Spleen (tissue), 11 donors: ENCODE measurements at regions not wholly inside any gene's neighbourhood (a gene's known extent, or its start where the extent isn't known, plus 50 kb on each side); places are given as distances from the start of the nearest gene placed in this dataset.
"Not testable (repeated sequence)": the region's sequence is repeated elsewhere in the genome, so short reads cannot be mapped to it uniquely, and the experiment has no call there.

Experiments used
- DNase-seq: peaks from one replicate; pipeline ENCODE4 v3.0.0-alpha.2; 2020
- H3K27ac ChIP-seq, 8 donors: fragments of 200-600 bp; sonication (generic) in 7 of 8; 1 replicate in 4 of 8; 2 replicates in 4 of 8; pipeline versions ENCODE4 v1.5.0 to v1.8.0; 2016 to 2021; ENCODE audit warnings: inconsistent platforms in 4 of 8, mild to moderate bottlenecking in 4 of 8, moderate library complexity in 1 of 8
- H3K27me3 ChIP-seq, 7 donors: fragments of 200-600 bp; sonication (generic) in 6 of 7; replicated peaks in 1 of 7; 1 replicate in 4 of 7; 2 replicates in 3 of 7; pipeline versions ENCODE4 v1.5.0 to v1.8.0; 2016 to 2021; ENCODE audit warnings: inconsistent platforms in 3 of 7, mild to moderate bottlenecking in 1 of 7
- H3K36me3 ChIP-seq, 6 donors: fragments of 200-600 bp; sonication (generic) in 5 of 6; 1 replicate in 4 of 6; 2 replicates in 2 of 6; pipeline versions ENCODE4 v1.5.0 to v1.8.0; 2016 to 2021; ENCODE audit warnings: inconsistent platforms in 2 of 6
- H3K4me1 ChIP-seq, 6 donors: fragments of 200-600 bp; sonication (generic) in 5 of 6; 1 replicate in 3 of 6; 2 replicates in 3 of 6; pipeline versions ENCODE4 v1.5.0 to v1.8.0; 2016 to 2021; ENCODE audit warnings: inconsistent platforms in 3 of 6
- H3K4me3 ChIP-seq, 8 donors: fragments of 200-600 bp; sonication (generic) in 7 of 8; 1 replicate in 4 of 8; 2 replicates in 4 of 8; pipeline versions ENCODE4 v1.5.0 to v1.8.0; 2016 to 2021; ENCODE audit warnings: inconsistent platforms in 4 of 8, mild to moderate bottlenecking in 4 of 8, moderate library complexity in 2 of 8
- H3K9me3 ChIP-seq, 8 donors: fragments of 200-600 bp; sonication (generic) in 7 of 8; 1 replicate in 4 of 8; 2 replicates in 4 of 8; pipeline versions ENCODE4 v1.5.0 to v1.8.0; 2016 to 2021; ENCODE audit warnings: inconsistent platforms in 4 of 8
- POLR2A ChIP-seq, 3 donors: fragments of 450-650 bp; IDR thresholded peaks; one replicate each; pipeline ENCODE4 v1.5.1; 2017; ENCODE audit warnings: antibody characterized with exemption in 3 of 3, mild to moderate bottlenecking in 1 of 3
- POLR2AphosphoS5 ChIP-seq, 3 donors: sonication (generic); formaldehyde crosslinking; IDR thresholded peaks; one replicate each; pipeline ENCODE4 v1.5.1; 2017; ENCODE audit warnings: antibody characterized with exemption in 3 of 3
- WGBS, 5 donors: extraction: QIAGEN DNeasy Blood & Tissue Kit in 3 of 5; methylation state at CpG; one replicate each; pipeline versions ENCODE4 v1.1.5 to v1.1.7; 2013 to 2018; 5-methylcytosine and 5-hydroxymethylcytosine counted together
- intact Hi-C: fragments of 100-400 bp; cut with DNase I; formaldehyde crosslinking; loops from one replicate; pipeline ENCODE4 v1.15.0; 2023; ENCODE audit warnings: low total_unique reads
- TF ChIP-seq, protein P1 (sequence below), 11 experiments: fragments of 200-600 bp in 7 of 11; fragments of 450-650 bp in 4 of 11; sonication (generic) in 4 of 11; IDR thresholded peaks in 8 of 11; conservative IDR thresholded peaks in 3 of 11; 1 replicate in 7 of 11; 2 replicates in 4 of 11; pipeline versions ENCODE4 v1.4.0 to v1.8.0; 2016 to 2021; ENCODE audit warnings: antibody characterized with exemption in 11 of 11, inconsistent platforms in 4 of 11, mild to moderate bottlenecking in 1 of 11
- donor health status: healthy with polysubstance abuse.
- donor health status: DM: no; HTN: no; CAD: no; lungs with moderate emphysema.
- donor health status: DM: no; HTN: no; CAD: no.
- donor health status: Bipolar disorder and iron deficiency.
- donor health status: healthy.
- donor health status: DM: no; HTN: no; CAD: no.
- donor health status: DM: yes; HTN: yes; CAD: no.

DNA sequence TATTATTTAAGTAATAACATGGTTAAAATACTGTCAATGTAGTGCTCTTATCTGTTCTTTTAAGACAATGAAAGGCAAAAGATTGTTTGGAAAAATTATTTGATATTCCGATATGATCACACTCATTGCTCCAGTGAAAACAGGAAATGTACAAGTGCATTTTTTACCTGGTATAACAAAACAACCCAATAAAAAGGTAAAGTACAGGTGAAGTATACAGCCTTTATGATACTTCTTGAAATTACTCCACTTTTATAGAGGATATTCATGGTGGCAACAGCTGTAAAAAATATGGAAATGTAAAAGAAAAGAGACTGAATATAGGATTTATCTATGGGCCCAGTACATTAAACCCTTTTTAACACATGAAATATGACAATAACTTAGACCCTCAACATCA is 298.6 kb upstream of the HNRNPA3 start:
- Histone ChIP-seq H3K27ac (no peak overlapping the region), H3K27me3 (no peaks in the 10 kb centered on the region), H3K4me3 (no peak overlapping the region), H3K4me1 (no peaks in the 10 kb centered on the region), H3K9me3 (no peaks in the 10 kb centered on the region), H3K36me3 (no peaks in the 10 kb centered on the region)
- intact Hi-C loops = no loop called here
- TF ChIP-seq POLR2A (IDR thresholded peaks at IDR 0.05) = no peak
- TF ChIP-seq, protein P1, sequence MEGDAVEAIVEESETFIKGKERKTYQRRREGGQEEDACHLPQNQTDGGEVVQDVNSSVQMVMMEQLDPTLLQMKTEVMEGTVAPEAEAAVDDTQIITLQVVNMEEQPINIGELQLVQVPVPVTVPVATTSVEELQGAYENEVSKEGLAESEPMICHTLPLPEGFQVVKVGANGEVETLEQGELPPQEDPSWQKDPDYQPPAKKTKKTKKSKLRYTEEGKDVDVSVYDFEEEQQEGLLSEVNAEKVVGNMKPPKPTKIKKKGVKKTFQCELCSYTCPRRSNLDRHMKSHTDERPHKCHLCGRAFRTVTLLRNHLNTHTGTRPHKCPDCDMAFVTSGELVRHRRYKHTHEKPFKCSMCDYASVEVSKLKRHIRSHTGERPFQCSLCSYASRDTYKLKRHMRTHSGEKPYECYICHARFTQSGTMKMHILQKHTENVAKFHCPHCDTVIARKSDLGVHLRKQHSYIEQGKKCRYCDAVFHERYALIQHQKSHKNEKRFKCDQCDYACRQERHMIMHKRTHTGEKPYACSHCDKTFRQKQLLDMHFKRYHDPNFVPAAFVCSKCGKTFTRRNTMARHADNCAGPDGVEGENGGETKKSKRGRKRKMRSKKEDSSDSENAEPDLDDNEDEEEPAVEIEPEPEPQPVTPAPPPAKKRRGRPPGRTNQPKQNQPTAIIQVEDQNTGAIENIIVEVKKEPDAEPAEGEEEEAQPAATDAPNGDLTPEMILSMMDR (IDR thresholded peaks at IDR 0.05 in 8 of 11, conservative IDR thresholded peaks at IDR 0.05 in 3 of 11) = no peak
- TF ChIP-seq POLR2AphosphoS5 (IDR thresholded peaks at IDR 0.05) = no peak
- DNase-seq = no peak
- 90 to 100% (median 94%) methylated on average over 1 of the region's 1 CpG for WGBS, 5 donors

DNA sequence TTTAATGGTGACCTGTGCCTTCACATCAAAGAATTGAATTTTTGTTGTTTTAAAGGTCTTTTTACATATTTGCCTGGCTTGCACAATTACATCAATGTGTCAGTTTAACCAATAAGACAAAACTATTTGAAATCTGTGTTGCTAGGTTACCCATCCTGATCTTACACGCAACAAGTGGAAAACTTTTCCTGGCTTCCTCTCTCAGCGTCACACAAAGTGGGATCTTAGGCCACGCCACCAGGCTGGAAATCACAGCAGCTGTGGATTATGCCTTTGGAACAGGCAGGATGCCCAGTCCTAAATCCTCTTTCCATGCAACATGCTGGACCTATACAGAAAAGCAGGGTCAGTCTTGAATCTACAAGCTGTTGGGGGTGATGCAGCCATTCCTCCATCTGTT is 298.2 kb upstream of the HNRNPA3 start:
- TF ChIP-seq POLR2AphosphoS5 (IDR thresholded peaks at IDR 0.05) = no peak
- TF ChIP-seq, protein P1 (IDR thresholded peaks at IDR 0.05 in 8 of 11, conservative IDR thresholded peaks at IDR 0.05 in 3 of 11) = no peak
- no peak for TF ChIP-seq POLR2A (IDR thresholded peaks at IDR 0.05)
- WGBS, 5 donors = 90 to 97% (median 93%) methylated on average over 3 of the region's 3 CpGs
- intact Hi-C loops = no loop called here

DNA sequence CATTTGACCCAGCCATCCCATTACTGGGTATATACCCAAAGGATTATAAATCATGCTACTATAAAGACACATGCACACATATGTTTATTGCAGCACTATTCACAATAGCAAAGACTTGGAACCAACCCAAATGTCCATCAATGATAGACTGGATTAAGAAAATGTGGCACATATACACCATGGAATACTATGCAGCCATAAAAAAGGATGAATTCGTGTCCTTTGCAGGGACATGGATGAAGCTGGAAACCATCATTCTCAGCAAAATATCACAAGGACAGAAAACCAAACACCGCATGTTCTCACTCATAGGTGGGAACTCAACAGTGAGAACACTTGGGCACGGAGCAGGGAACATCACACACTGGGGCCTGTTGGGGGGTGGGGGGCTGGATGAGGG is 290.0 kb upstream of the HNRNPA3 start:
- peaks cover 0 to 12% (median 1%) of the 10 kb centered on the region in 8 donors for H3K9me3 ChIP-seq
- H3K27ac ChIP-seq, H3K4me3 ChIP-seq, H3K27me3 ChIP-seq, DNase-seq, H3K4me1 ChIP-seq, intact Hi-C loops, H3K36me3 ChIP-seq: not testable (repeated sequence)
- 87 to 97% (median 97%) methylated on average over 3 of the region's 3 CpGs for WGBS, 5 donors

More for the DNA sequence above, 298.2 kb upstream of the HNRNPA3 start:
- no peak for DNase-seq
- Histone ChIP-seq H3K27ac (no peak overlapping the region), H3K27me3 (no peaks in the 10 kb centered on the region), H3K4me1 (no peaks in the 10 kb centered on the region), H3K4me3 (no peak overlapping the region), H3K36me3 (no peaks in the 10 kb centered on the region), H3K9me3 (no peaks in the 10 kb centered on the region)

DNA sequence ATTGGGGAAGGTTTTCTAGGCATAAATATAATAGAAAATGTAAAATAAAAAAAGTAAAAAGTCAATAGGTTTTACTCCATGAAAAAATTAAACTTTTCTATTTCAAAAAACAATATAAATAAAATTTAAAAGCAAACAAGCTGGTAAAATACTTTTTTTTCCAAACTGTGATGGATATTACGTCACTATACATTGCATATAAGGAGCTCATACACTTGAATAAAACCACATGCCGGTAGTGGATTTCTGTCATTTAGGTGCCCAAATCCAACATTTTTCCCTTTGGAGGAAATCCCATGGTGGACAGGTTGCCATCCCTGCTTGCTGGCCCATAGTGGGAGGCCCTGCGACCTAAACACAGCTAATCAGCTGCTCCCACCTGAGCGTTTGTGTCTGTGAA is 289.4 kb upstream of the HNRNPA3 start:
- Histone ChIP-seq H3K27ac (no peak overlapping the region), H3K27me3 (no peaks in the 10 kb centered on the region), H3K4me3 (no peak overlapping the region), H3K36me3 (no peaks in the 10 kb centered on the region), H3K4me1 (no peaks in the 10 kb centered on the region), H3K9me3 (peaks cover 0 to 12% (median 1%) of the 10 kb centered on the region in 8 donors)
- WGBS, 5 donors = 86 to 100% (median 97%) methylated on average over 4 of the region's 4 CpGs
- TF ChIP-seq, protein P1 (IDR thresholded peaks at IDR 0.05 in 8 of 11, conservative IDR thresholded peaks at IDR 0.05 in 3 of 11) = no peak
- TF ChIP-seq POLR2AphosphoS5 (IDR thresholded peaks at IDR 0.05) (no peak), POLR2A (IDR thresholded peaks at IDR 0.05) (no peak)
- intact Hi-C loops = no loop called here
- no peak for DNase-seq
